ENCODE measurements at regions not wholly inside any gene's neighbourhood (a gene's known extent, or its start where the extent isn't known, plus 50 kb on each side); places are given as distances from the start of the nearest gene placed in this dataset.
"Not testable (repeated sequence)": the region's sequence is repeated elsewhere in the genome, so short reads cannot be mapped to it uniquely, and the experiment has no call there.

DNA sequence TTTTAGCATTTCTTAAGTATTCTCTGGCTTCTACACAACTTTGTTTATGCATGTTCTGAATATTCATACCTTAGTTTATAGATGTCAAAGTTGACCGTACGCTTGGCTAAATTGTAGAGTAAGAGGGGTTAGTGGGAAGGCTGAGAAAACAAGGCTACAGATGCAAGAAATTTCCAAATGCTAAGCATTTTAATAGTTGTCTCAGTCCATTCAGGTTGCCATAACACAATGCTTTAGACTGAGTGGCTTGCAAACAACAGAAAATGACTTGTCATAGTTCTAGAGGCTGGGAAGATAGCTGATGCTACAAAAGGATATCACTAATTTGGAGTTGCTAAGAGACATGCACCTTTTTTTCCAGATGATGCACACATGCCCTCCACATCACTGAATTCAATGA is 53.0 kb upstream of the C1QTNF3 start:
- H2AFZ ChIP-seq (ENCODE audit: low read depth, low read length); H3K9ac ChIP-seq (ENCODE audit: low read length); H3K27ac ChIP-seq (ENCODE audit: low read length); H3K27me3 ChIP-seq (ENCODE audit: low read depth, low read length); H3K4me1 ChIP-seq (ENCODE audit: low read length); H3K36me3 ChIP-seq (replicated peaks; ENCODE audit: low read depth, low read length); H4K20me1 ChIP-seq (ENCODE audit: insufficient read depth, low read length); H3K4me3 ChIP-seq (ENCODE audit: low read length); H3K79me2 ChIP-seq (ENCODE audit: low read length); H3K9me3 ChIP-seq (ENCODE audit: insufficient read depth, low read length); H3K4me2 ChIP-seq (ENCODE audit: low read length): not testable (repeated sequence)

DNA sequence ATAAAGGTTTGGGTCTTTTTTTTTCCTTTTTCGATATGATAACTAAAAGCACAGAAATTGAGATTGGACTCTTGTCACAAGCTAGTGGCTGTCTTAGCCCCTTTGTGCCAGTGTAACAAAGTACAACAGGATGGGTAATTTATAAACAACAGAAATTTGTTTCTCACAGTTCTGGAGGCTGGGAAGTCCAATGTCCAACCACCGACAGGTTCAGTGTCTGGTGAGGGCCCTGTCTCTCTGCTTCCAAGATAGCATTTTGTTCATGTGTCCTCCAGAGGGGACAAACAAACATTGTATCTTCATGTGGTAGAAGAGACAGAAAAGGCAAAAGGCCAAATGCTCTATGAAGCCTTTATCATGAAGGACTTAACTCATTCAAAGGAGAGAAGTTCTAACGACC is 56.9 kb upstream of the C1QTNF3 start:
- H3K4me3 ChIP-seq (ENCODE audit: low read length); H3K4me2 ChIP-seq (ENCODE audit: low read length); H3K9me3 ChIP-seq (ENCODE audit: insufficient read depth, low read length); H3K27me3 ChIP-seq (ENCODE audit: low read depth, low read length); H3K9ac ChIP-seq (ENCODE audit: low read length); H3K27ac ChIP-seq (ENCODE audit: low read length); H2AFZ ChIP-seq (ENCODE audit: low read depth, low read length); H3K79me2 ChIP-seq (ENCODE audit: low read length); H3K36me3 ChIP-seq (replicated peaks; ENCODE audit: low read depth, low read length); H4K20me1 ChIP-seq (ENCODE audit: insufficient read depth, low read length); H3K4me1 ChIP-seq (ENCODE audit: low read length): not testable (repeated sequence)

DNA sequence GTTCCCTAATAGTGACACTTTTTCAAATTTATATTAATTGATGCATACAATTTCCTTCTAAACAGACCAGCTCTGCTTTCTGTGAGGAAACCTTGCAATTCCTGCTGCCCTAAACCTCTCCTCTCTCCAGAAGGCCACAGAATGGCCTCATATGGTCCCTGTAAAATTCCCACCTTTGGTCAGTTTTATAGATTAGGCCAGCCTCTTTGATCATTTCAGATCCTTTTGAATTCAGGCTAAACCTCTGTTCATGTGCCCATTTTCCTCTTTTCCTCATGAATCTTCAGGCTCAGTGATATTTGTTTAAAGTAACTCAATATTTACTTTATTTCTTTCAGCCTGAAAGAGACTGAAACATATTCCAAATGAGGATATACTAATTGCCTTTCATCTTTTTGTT is 58.6 kb upstream of the C1QTNF3 start:
- not testable (repeated sequence) for H3K9me3 ChIP-seq (ENCODE audit: insufficient read depth, low read length); H3K36me3 ChIP-seq (replicated peaks; ENCODE audit: low read depth, low read length); H3K4me3 ChIP-seq (ENCODE audit: low read length); H3K4me1 ChIP-seq (ENCODE audit: low read length); H2AFZ ChIP-seq (ENCODE audit: low read depth, low read length); H3K27me3 ChIP-seq (ENCODE audit: low read depth, low read length); H4K20me1 ChIP-seq (ENCODE audit: insufficient read depth, low read length); H3K4me2 ChIP-seq (ENCODE audit: low read length); H3K27ac ChIP-seq (ENCODE audit: low read length); H3K79me2 ChIP-seq (ENCODE audit: low read length); H3K9ac ChIP-seq (ENCODE audit: low read length)

DNA sequence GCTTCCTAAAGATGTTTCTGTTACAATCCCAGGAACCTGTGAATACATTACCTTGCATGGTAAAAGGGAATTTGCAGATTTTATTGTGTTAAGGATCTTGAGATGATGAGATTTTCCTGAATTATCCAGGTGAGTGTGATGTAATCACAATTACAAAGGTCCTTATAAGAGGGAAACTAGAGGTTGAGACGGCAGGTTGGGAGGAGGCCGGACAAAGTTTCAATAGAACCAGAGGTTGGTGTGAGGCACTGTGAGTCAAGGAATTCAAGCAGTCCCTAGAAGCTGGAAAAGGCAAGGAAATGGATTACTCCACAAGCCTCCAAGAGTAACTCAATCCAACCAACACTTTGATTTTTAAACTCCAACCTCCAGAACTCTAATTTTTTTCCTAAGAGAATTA is 65.9 kb upstream of the C1QTNF3 start:
- not testable (repeated sequence) for H3K27ac ChIP-seq (ENCODE audit: low read length); H3K4me1 ChIP-seq (ENCODE audit: low read length); H3K4me2 ChIP-seq (ENCODE audit: low read length); H4K20me1 ChIP-seq (ENCODE audit: insufficient read depth, low read length); H3K36me3 ChIP-seq (replicated peaks; ENCODE audit: low read depth, low read length); H3K79me2 ChIP-seq (ENCODE audit: low read length); H3K27me3 ChIP-seq (ENCODE audit: low read depth, low read length); H3K9ac ChIP-seq (ENCODE audit: low read length); H3K9me3 ChIP-seq (ENCODE audit: insufficient read depth, low read length); H2AFZ ChIP-seq (ENCODE audit: low read depth, low read length); H3K4me3 ChIP-seq (ENCODE audit: low read length)

DNA sequence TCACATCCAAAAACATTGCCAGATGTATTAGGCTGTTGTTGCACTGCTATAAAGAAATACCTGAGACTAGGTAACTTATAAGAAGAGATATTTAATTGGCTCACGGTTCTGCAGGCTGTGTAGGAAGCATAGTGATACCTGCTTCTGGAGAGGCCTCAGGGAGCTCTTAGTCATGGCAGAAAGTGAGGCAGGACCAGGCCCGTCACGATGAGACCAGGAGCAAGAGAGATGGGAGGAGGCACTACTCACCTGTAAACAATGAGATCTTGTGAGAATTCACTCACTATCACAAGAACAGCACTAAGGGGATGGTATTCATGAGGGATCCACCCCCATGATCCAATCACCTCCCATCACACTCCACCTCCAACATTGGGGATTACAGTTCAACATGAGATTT is 81.3 kb upstream of the C1QTNF3 start:
- not testable (repeated sequence) for H3K4me3 ChIP-seq (ENCODE audit: low read length); H3K4me1 ChIP-seq (ENCODE audit: low read length); H3K4me2 ChIP-seq (ENCODE audit: low read length); H3K79me2 ChIP-seq (ENCODE audit: low read length); H3K27me3 ChIP-seq (ENCODE audit: low read depth, low read length); H3K27ac ChIP-seq (ENCODE audit: low read length); H3K36me3 ChIP-seq (replicated peaks; ENCODE audit: low read depth, low read length); H2AFZ ChIP-seq (ENCODE audit: low read depth, low read length); H3K9ac ChIP-seq (ENCODE audit: low read length); H3K9me3 ChIP-seq (ENCODE audit: insufficient read depth, low read length); H4K20me1 ChIP-seq (ENCODE audit: insufficient read depth, low read length)

DNA sequence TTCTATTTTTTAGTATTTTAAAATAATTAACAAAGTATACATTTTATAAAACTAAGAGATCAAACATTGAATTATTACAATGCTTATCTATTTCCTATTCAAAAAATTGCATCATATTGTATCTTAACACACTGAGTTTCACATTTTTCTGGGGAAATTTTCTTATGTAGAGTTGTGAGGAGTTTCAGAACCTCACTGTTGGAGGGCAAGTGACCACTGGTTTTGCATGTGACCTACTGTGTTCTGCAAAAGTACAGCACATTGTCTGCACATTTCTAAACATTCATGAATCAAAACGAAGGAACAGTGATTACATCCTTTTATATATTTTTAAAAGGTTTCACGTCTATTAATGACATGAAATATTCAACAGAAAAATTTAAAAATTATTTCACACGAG is 82.3 kb upstream of the C1QTNF3 start:
- H3K9ac ChIP-seq (ENCODE audit: low read length); H3K79me2 ChIP-seq (ENCODE audit: low read length); H3K4me3 ChIP-seq (ENCODE audit: low read length); H2AFZ ChIP-seq (ENCODE audit: low read depth, low read length); H3K27ac ChIP-seq (ENCODE audit: low read length); H3K4me1 ChIP-seq (ENCODE audit: low read length); H3K4me2 ChIP-seq (ENCODE audit: low read length); H4K20me1 ChIP-seq (ENCODE audit: insufficient read depth, low read length); H3K36me3 ChIP-seq (replicated peaks; ENCODE audit: low read depth, low read length); H3K27me3 ChIP-seq (ENCODE audit: low read depth, low read length); H3K9me3 ChIP-seq (ENCODE audit: insufficient read depth, low read length): not testable (repeated sequence)

DNA sequence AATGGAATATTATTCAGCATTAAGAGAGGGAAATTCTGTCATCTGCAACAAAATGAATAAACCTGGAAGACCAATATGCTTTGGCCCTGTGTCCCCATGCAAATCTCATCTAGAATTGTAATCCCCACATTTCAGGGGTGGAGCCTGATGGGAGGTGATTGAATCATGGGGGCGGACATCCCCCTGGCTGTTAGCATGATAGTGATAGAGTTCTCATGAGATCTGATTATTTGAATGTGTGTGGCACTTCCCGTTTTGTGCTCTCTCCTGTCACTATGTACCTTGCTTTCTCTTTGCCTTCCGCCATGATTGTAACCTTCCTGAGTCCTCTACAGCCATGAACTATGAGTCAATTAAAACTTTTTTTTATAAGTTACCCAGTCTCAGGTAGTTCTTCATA is 83.7 kb upstream of the C1QTNF3 start:
- H3K4me1 ChIP-seq (ENCODE audit: low read length); H3K36me3 ChIP-seq (replicated peaks; ENCODE audit: low read depth, low read length); H3K27me3 ChIP-seq (ENCODE audit: low read depth, low read length); H2AFZ ChIP-seq (ENCODE audit: low read depth, low read length); H3K4me3 ChIP-seq (ENCODE audit: low read length); H4K20me1 ChIP-seq (ENCODE audit: insufficient read depth, low read length); H3K79me2 ChIP-seq (ENCODE audit: low read length); H3K27ac ChIP-seq (ENCODE audit: low read length); H3K4me2 ChIP-seq (ENCODE audit: low read length); H3K9ac ChIP-seq (ENCODE audit: low read length); H3K9me3 ChIP-seq (ENCODE audit: insufficient read depth, low read length): not testable (repeated sequence)

DNA sequence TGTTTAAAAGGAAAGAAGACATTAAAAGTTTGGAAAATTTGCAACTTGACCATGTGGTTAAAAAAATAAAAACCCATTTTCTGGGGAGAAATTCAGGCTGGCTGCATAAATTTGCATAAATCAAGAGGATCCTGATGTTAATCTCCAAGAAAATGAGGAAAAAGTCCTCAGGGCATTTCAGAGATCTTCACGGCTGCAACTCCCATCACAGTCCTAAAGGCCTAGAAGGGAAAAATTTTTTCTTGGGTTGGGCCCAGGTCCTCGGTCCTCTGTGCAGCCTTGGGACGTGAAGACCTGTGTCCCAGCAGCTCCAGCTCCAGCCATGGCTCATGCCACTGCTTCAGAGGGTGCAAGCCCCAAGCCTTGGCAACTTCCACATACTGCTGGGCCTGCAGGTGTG is 84.8 kb upstream of the C1QTNF3 start:
- H3K4me3 ChIP-seq (ENCODE audit: low read length); H3K4me2 ChIP-seq (ENCODE audit: low read length); H2AFZ ChIP-seq (ENCODE audit: low read depth, low read length); H3K9ac ChIP-seq (ENCODE audit: low read length); H3K27me3 ChIP-seq (ENCODE audit: low read depth, low read length); H4K20me1 ChIP-seq (ENCODE audit: insufficient read depth, low read length); H3K9me3 ChIP-seq (ENCODE audit: insufficient read depth, low read length); H3K4me1 ChIP-seq (ENCODE audit: low read length); H3K79me2 ChIP-seq (ENCODE audit: low read length); H3K36me3 ChIP-seq (replicated peaks; ENCODE audit: low read depth, low read length); H3K27ac ChIP-seq (ENCODE audit: low read length): not testable (repeated sequence)

DNA sequence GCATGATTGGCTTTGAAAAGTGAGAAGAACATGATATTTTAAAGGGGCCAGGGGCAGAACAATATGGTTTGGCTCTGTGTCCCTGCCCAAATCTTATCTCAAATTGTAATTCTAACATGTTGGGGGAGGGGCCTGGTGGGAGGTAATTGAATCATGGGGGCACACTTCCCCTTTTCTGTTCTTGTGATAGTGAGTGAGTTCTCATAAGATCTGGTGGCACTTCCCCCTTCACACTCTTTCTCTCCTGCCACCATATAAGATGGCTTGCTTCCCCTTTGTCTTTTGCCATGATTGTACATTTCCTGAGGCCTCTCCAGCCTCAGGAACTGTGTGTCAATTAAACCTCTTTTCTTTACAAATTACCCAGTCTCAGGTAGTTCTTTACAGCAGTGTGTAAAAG is 85.9 kb upstream of the C1QTNF3 start:
- not testable (repeated sequence) for H3K36me3 ChIP-seq (replicated peaks; ENCODE audit: low read depth, low read length); H3K4me3 ChIP-seq (ENCODE audit: low read length); H3K9me3 ChIP-seq (ENCODE audit: insufficient read depth, low read length); H3K4me1 ChIP-seq (ENCODE audit: low read length); H3K4me2 ChIP-seq (ENCODE audit: low read length); H4K20me1 ChIP-seq (ENCODE audit: insufficient read depth, low read length); H2AFZ ChIP-seq (ENCODE audit: low read depth, low read length); H3K27me3 ChIP-seq (ENCODE audit: low read depth, low read length); H3K27ac ChIP-seq (ENCODE audit: low read length); H3K79me2 ChIP-seq (ENCODE audit: low read length); H3K9ac ChIP-seq (ENCODE audit: low read length)

DNA sequence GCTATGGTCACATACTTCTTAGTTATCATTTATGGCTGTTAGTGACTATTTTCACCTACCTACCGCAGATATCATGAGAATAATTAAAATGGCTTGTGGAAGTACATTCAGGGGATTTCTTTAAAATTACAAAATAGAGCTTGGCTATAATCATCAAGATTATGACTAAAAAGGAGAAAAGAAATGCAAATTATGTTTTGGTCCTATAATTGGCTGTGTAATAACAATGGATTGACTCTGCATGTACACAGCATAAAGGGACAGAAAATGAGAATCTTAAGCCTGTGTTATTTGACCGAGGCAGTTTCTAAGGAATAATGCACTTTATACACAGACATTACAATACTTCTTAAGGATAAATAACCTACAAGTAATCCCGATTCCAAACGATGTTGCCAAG is 112.0 kb upstream of the C1QTNF3 start:
- H3K79me2 ChIP-seq (ENCODE audit: low read length); H3K27ac ChIP-seq (ENCODE audit: low read length); H3K4me2 ChIP-seq (ENCODE audit: low read length); H3K4me3 ChIP-seq (ENCODE audit: low read length); H3K9ac ChIP-seq (ENCODE audit: low read length); H2AFZ ChIP-seq (ENCODE audit: low read depth, low read length); H3K36me3 ChIP-seq (replicated peaks; ENCODE audit: low read depth, low read length); H4K20me1 ChIP-seq (ENCODE audit: insufficient read depth, low read length); H3K9me3 ChIP-seq (ENCODE audit: insufficient read depth, low read length); H3K4me1 ChIP-seq (ENCODE audit: low read length); H3K27me3 ChIP-seq (ENCODE audit: low read depth, low read length): not testable (repeated sequence)

Data from OCI-LY3 (cell line).